HFFc6 (cell line): ENCODE measurements at regions not wholly inside any gene's neighbourhood (a gene's known extent, or its start where the extent isn't known, plus 50 kb on each side); places are given as distances from the start of the nearest gene placed in this dataset.
A peak's percentile ranks its signal among the peaks of the same experiment; 100 is the strongest.

Source experiments
- DNase-seq: peaks from one replicate; pipeline ENCODE4 v3.0.0-alpha.2; 2018
- H3K27ac Mint-ChIP-seq: 2 replicates; pipeline ENCODE4 v1.8.0; 2020; ENCODE audit warnings: mild to moderate bottlenecking, mixed read lengths
- H3K27me3 Mint-ChIP-seq: 2 replicates; pipeline ENCODE4 v1.8.0; 2021; ENCODE audit warnings: mild to moderate bottlenecking, moderate library complexity, mixed read lengths; ENCODE audit not compliant: insufficient read depth
- H3K36me3 Mint-ChIP-seq: 2 replicates; pipeline ENCODE4 v1.8.0; 2021; ENCODE audit warnings: low read depth, mixed read lengths
- H3K4me1 Mint-ChIP-seq: 2 replicates; pipeline ENCODE4 v1.8.0; 2020; ENCODE audit warnings: low read depth, mixed read lengths
- H3K4me3 Mint-ChIP-seq: 2 replicates; pipeline ENCODE4 v1.8.0; 2020; ENCODE audit warnings: mild to moderate bottlenecking, moderate library complexity, mixed read lengths
- H3K9me3 Mint-ChIP-seq: 2 replicates; pipeline ENCODE4 v1.8.0; 2020; ENCODE audit warnings: mild to moderate bottlenecking, mixed read lengths
- TF ChIP-seq, protein P1 (sequence below): fragments of 200-600 bp; sonication (generic); IDR thresholded peaks from 2 replicates; pipeline ENCODE4 v1.5.0; 2021; ENCODE audit warnings: antibody characterized with exemption, mild to moderate bottlenecking

- Mint-ChIP-seq H3K27ac (no peak overlapping the region), H3K4me1 (no peaks in the 10 kb centered on the region; the same call in 1 of the 2 replicates), H3K4me3 (no peak overlapping the region), H3K9me3 (no peaks in the 10 kb centered on the region), H3K36me3 (no peaks in the 10 kb centered on the region), H3K27me3 (peaks cover 23% of the 10 kb centered on the region)
- TF ChIP-seq, protein P1, sequence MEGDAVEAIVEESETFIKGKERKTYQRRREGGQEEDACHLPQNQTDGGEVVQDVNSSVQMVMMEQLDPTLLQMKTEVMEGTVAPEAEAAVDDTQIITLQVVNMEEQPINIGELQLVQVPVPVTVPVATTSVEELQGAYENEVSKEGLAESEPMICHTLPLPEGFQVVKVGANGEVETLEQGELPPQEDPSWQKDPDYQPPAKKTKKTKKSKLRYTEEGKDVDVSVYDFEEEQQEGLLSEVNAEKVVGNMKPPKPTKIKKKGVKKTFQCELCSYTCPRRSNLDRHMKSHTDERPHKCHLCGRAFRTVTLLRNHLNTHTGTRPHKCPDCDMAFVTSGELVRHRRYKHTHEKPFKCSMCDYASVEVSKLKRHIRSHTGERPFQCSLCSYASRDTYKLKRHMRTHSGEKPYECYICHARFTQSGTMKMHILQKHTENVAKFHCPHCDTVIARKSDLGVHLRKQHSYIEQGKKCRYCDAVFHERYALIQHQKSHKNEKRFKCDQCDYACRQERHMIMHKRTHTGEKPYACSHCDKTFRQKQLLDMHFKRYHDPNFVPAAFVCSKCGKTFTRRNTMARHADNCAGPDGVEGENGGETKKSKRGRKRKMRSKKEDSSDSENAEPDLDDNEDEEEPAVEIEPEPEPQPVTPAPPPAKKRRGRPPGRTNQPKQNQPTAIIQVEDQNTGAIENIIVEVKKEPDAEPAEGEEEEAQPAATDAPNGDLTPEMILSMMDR = no peak
- DNase-seq = no peak
Measured at GRCh38 chr3:193798051-193798450, 205.0 kb downstream of the OPA1 start.

DNA sequence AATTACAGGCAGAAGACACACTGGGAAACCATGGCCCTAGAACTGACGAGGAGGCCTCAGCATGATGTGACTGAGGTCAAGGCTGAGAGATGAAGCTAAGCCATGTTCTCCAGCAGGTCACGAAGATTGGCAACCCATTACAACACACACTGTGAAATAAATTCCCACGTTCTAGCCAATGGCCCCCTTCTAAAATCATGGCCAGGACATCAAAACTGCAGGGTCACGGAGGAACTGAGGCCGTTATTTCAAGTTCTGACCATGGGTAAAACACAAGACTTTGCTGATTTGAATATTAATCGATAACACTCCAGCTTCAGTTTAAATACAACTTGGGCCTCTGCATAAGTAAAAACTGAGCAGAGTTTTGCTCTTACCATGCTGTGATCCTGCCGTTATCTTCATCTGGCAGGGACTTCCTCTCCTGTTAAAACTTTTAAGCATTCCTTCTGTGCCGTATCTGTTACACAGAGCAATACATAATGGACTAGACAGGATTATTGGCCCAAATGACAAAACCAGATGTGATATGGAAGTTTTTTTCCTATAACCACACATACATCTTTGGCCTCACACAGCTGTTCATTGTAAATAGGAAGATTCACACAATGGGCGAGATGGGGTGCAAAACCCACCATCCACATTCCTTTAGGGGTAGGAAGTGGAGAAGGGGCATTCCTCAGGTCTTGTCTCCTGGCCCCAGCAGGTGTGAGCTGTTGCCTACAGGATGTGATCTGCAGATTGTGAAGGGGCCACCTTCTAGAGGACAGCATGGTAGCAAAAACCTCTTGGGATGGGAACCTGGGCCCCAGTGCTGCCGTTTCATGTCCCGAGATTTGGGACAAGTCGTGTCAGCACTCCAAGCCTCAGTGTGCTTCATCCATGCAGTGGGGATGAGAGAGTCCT lies 207.4 kb downstream of the OPA1 start:
- Mint-ChIP-seq H3K4me3 (no peak overlapping the region), H3K27me3 (peaks cover 19% of the 10 kb centered on the region; the same call in 1 of the 2 replicates), H3K27ac (no peak overlapping the region), H3K4me1 (no peaks in the 10 kb centered on the region), H3K36me3 (no peaks in the 10 kb centered on the region), H3K9me3 (no peaks in the 10 kb centered on the region)
- TF ChIP-seq, protein P1 = no peak
- DNase-seq = no peak

- peaks cover 17% of the 10 kb centered on the region; the same call in 1 of the 2 replicates for H3K27me3 Mint-ChIP-seq
Measured at GRCh38 chr3:193801097-193801496, 208.1 kb downstream of the OPA1 start.

DNA sequence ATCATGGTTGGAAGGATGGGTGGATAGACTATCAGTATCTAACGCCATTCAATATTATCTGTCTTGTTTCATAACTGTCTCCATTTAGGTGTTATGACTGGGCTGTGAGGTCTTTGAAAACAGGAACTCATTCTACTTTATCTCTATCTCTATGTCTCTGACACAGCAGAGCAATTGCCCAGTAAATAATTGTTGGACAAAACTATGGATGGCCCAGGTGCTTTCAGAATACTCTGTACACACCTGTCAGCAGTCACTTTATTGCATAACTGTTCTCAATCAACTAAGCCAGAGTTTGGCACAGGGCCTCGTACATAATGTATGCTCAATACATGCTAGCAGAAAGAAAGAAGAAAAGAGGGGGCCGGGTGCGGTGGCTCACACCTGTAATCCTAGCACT lies 210.3 kb downstream of the OPA1 start:
- H3K4me3 Mint-ChIP-seq = no peak overlapping the region
- H3K27ac Mint-ChIP-seq = no peak overlapping the region
- no peaks in the 10 kb centered on the region for H3K4me1 Mint-ChIP-seq
- DNase-seq = no peak
- TF ChIP-seq, protein P1 = no peak
- no peaks in the 10 kb centered on the region for H3K36me3 Mint-ChIP-seq
- H3K27me3 Mint-ChIP-seq = peaks cover 12% of the 10 kb centered on the region
- no peaks in the 10 kb centered on the region for H3K9me3 Mint-ChIP-seq

More at GRCh38 chr3:193801097-193801496, 208.1 kb downstream of the OPA1 start:
- TF ChIP-seq, protein P1 = no peak
- H3K4me1 Mint-ChIP-seq = no peaks in the 10 kb centered on the region
- DNase-seq = no peak
- no peaks in the 10 kb centered on the region for H3K36me3 Mint-ChIP-seq
- no peak overlapping the region for H3K4me3 Mint-ChIP-seq
- H3K9me3 Mint-ChIP-seq = no peaks in the 10 kb centered on the region
- H3K27ac Mint-ChIP-seq = no peak overlapping the region

DNA sequence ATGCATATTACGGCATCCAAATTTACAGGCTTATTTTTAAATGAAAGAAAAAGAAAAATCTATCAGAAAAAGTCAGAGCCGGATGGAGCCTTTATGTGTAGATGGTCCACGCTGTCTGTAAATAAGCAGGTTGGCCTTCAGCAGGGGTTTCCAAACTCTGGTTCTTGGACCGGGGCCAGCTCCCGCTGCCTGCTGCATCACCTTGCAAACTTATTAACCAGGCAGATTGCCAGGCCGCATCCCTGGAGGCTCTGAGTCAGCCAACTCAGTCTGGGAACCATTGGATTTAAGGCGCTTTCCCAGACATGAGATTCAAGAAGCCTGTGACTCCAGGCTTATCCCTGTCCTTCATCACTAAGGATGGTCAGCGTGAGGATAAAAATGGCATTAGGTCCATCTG lies 212.4 kb downstream of the OPA1 start:
- Mint-ChIP-seq H3K9me3 (no peaks in the 10 kb centered on the region), H3K36me3 (no peaks in the 10 kb centered on the region), H3K4me3 (no peak overlapping the region), H3K4me1 (no peaks in the 10 kb centered on the region), H3K27ac (no peak overlapping the region), H3K27me3 (peaks cover 13% of the 10 kb centered on the region)
- TF ChIP-seq, protein P1 = no peak
- peak; percentile 40 for DNase-seq
